Endothelial cell (in vitro differentiated cells): ENCODE measurements at regions not wholly inside any gene's neighbourhood (a gene's known extent, or its start where the extent isn't known, plus 50 kb on each side); places are given as distances from the start of the nearest gene placed in this dataset.
A peak's percentile ranks its signal among the peaks of the same experiment; 100 is the strongest.

Source experiments
- DNase-seq: peaks from one replicate; pipeline ENCODE4 v3.0.0; 2021; ENCODE audit warnings: low spot score
- H3K27ac Mint-ChIP-seq: one replicate; pipeline ENCODE4 v1.8.0; 2021; ENCODE audit warnings: mixed read lengths, inconsistent platforms; ENCODE audit not compliant: unreplicated experiment
- H3K27me3 Mint-ChIP-seq: one replicate; pipeline ENCODE4 v1.8.0; 2021; ENCODE audit warnings: mild to moderate bottlenecking, moderate library complexity, mixed read lengths, inconsistent platforms; ENCODE audit not compliant: unreplicated experiment
- H3K36me3 Mint-ChIP-seq: one replicate; pipeline ENCODE4 v1.8.0; 2021; ENCODE audit warnings: mild to moderate bottlenecking, low read depth, mixed read lengths, inconsistent platforms; ENCODE audit not compliant: unreplicated experiment
- H3K4me1 Mint-ChIP-seq: one replicate; pipeline ENCODE4 v1.8.0; 2021; ENCODE audit warnings: mild to moderate bottlenecking, mixed read lengths, inconsistent platforms; ENCODE audit not compliant: unreplicated experiment
- H3K4me3 Mint-ChIP-seq: one replicate; pipeline ENCODE4 v1.8.0; 2021; ENCODE audit warnings: mild to moderate bottlenecking, mixed read lengths, inconsistent platforms; ENCODE audit not compliant: unreplicated experiment
- H3K9me3 Mint-ChIP-seq: one replicate; pipeline ENCODE4 v1.8.0; 2021; ENCODE audit warnings: mixed read lengths, inconsistent platforms; ENCODE audit not compliant: unreplicated experiment
- CTCF ChIP-seq: fragments of 200-600 bp; sonication (generic); IDR thresholded peaks from one replicate; pipeline ENCODE4 v1.5.0; 2021; ENCODE audit warnings: antibody characterized with exemption; ENCODE audit not compliant: unreplicated experiment

DNA sequence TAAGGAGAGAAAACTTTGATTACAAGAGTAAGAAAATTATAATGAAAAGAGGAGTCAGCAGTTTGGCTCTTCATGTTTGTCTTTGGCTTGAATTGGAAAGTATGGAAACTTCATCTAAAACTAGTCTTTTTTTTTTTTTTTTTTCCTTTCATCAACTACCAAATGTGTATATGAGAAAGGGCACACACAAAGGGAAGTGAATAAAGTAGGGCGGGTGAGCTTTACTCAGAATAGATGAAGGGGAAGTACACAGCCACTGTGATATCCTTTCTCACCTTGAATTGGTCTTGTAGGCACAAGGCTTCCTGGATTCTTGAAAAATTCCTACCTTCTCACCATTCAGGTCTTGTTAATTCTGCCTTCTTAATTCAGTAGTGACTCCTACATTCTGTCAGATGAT lies 652.3 kb upstream of the KCNMB2 start:
- H3K9me3 Mint-ChIP-seq, result no peaks in the 10 kb centered on the region
- peaks cover 27% of the 10 kb centered on the region for H3K4me1 Mint-ChIP-seq
- no peak for TF ChIP-seq CTCF
- DNase-seq, result no peak
- no peak overlapping the region for H3K4me3 Mint-ChIP-seq
- H3K27me3 Mint-ChIP-seq, result peaks cover 2% of the 10 kb centered on the region
- no peaks in the 10 kb centered on the region for H3K36me3 Mint-ChIP-seq
- peak overlapping the region; percentile 90 for H3K27ac Mint-ChIP-seq

GRCh38 chr3:177885063-177885462 lies 651.2 kb upstream of the KCNMB2 start:
- Mint-ChIP-seq H3K4me1 (peaks cover 27% of the 10 kb centered on the region), H3K27ac (no peak overlapping the region), H3K9me3 (no peaks in the 10 kb centered on the region), H3K36me3 (no peaks in the 10 kb centered on the region), H3K27me3 (peaks cover 2% of the 10 kb centered on the region), H3K4me3 (no peak overlapping the region)
- TF ChIP-seq CTCF, result no peak
- DNase-seq, result no peak

DNA sequence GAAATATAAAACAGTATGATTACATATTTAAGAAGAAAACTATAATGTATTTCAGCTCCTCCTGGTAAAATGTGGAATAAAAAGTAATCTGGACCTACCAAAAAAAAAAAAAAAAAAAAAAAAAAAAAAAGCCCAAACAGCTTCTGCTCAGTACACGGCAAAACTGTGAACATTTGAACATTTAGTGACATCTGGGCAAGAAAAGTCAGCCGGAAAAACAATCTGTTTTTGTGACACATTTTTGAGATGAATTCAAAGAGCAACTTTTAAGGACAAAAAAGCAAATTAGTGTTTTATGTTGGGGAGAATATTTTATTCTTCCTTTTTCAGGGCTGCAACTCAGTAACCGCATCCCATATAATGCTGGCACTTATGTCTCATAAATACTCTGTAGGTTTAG lies 649.7 kb upstream of the KCNMB2 start:
- DNase-seq, result no peak
- H3K36me3 Mint-ChIP-seq, result no peaks in the 10 kb centered on the region
- peaks cover 27% of the 10 kb centered on the region for H3K4me1 Mint-ChIP-seq
- no peak overlapping the region for H3K4me3 Mint-ChIP-seq
- H3K27me3 Mint-ChIP-seq, result no peaks in the 10 kb centered on the region
- H3K9me3 Mint-ChIP-seq, result no peaks in the 10 kb centered on the region
- no peak overlapping the region for H3K27ac Mint-ChIP-seq
- TF ChIP-seq CTCF, result no peak

DNA sequence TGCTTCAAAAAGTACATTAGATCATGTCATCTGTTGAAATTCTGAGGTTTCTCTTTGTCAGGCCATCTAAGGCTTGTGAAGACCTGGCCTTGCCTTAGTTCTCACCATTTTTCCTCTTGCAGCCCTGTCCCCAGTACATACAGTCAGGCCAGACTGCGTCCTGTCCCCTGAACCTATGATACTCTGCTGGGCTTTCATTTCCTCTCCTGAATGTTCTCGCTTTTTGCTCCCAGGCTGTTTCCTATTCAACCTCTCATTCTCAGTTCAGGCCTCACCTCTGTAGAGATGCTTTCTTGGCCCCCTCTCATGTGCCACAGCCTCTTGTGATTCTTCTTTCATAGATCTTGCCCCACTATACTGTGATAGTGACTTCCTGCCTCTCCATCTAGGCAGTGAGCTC lies 648.8 kb upstream of the KCNMB2 start:
- Mint-ChIP-seq H3K9me3 (no peaks in the 10 kb centered on the region), H3K4me1 (peaks cover 27% of the 10 kb centered on the region), H3K4me3 (no peak overlapping the region), H3K27me3 (no peaks in the 10 kb centered on the region), H3K27ac (no peak overlapping the region), H3K36me3 (no peaks in the 10 kb centered on the region)
- no peak for DNase-seq
- TF ChIP-seq CTCF, result no peak

DNA sequence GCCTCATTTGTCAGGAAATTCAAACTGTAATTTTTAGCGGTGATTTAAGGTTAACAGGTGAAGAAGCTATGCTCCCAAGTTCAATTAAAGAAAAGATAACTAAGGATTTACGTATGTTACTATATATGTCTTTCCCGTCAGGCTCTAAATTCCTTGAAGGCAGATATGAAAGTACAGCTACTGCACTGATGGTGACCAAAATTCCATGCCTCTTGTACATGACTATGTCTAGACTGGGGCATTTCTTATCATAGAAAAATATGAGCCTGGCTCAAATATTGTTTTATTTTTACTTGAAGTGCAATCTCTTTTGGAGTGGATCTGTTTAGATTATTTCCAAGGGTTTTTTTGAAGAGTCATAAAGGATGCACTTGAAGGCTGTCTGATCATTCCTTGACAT lies 647.1 kb upstream of the KCNMB2 start:
- TF ChIP-seq CTCF, result no peak
- Mint-ChIP-seq H3K27me3 (no peaks in the 10 kb centered on the region), H3K4me1 (peaks cover 21% of the 10 kb centered on the region), H3K27ac (no peak overlapping the region), H3K4me3 (no peak overlapping the region), H3K9me3 (no peaks in the 10 kb centered on the region), H3K36me3 (no peaks in the 10 kb centered on the region)
- DNase-seq, result no peak
